ENCODE measurements at regions not wholly inside any gene's neighbourhood (a gene's known extent, or its start where the extent isn't known, plus 50 kb on each side); places are given as distances from the start of the nearest gene placed in this dataset.

- TF ChIP-seq TAF1 (IDR thresholded peaks at IDR 0.05; ENCODE audit: borderline replicate concordance, insufficient read depth, low read length) (no peak), FOXP2 (optimal IDR thresholded peaks at IDR 0.05; ENCODE audit: borderline replicate concordance, extremely low read depth, extremely low read length, insufficient read depth) (no peak), REST (IDR thresholded peaks at IDR 0.05; ENCODE audit: insufficient read depth in 1 of 2, low read depth in 2 of 2, low read length in 2 of 2) (no peak)
Observed at GRCh38 chr6:130734161-130734560, 93.0 kb upstream of the SMLR1 start.

DNA sequence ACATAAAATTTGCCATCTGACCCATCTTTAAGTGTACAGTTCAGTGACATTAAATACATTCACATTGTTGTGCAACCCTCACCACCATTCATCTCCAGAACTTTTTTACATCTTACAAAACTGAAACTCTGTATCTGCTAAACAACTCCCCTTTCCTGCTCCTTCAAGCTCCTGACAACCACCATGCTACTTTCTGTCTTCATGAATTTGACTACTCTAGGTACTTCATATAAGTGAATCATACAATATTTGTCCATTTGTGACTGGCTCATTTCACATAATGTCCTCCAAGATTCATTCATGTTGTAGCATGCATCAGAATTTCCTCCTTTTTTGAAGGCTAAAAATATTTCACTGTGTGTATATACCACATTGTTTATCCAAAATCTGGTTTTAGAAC, 86.9 kb upstream of the SMLR1 start:
- TF ChIP-seq TAF1 (IDR thresholded peaks at IDR 0.05; ENCODE audit: borderline replicate concordance, insufficient read depth, low read length) (no peak), POLR2AphosphoS5 (IDR thresholded peaks at IDR 0.05; ENCODE audit: low read depth, low read length) (no peak), FOXP2 (optimal IDR thresholded peaks at IDR 0.05; ENCODE audit: borderline replicate concordance, extremely low read depth, extremely low read length, insufficient read depth) (no peak), SIN3A (IDR thresholded peaks at IDR 0.05; ENCODE audit: borderline replicate concordance, insufficient read depth, low read length) (no peak), REST (IDR thresholded peaks at IDR 0.05; ENCODE audit: insufficient read depth in 1 of 2, low read depth in 2 of 2, low read length in 2 of 2) (no peak)

DNA sequence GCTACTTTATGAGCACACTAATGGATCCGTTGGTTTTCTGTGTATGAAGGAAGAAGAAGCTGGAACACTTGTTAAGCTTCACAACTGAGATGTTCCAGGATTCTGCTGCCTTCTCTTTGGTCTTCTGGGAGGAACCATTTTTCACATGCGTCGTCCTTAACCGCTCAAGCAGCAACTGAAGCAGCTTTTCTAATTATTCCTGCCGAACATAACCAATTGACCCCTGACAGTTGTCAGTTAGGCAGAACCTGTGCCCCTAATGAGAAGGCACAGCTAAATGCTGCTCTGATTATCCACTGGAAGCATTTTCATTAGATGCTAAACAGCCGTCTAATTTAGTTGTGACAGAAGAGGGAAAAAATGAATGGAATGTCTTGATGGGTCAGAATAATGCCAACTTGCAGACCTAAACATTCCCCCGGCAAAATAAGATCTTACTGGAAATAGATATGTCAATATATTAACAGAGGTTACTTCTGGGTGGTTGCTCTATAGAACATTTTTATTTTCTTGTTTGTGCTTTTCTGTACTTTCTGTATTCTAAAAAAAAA, 85.0 kb upstream of the SMLR1 start:
- no peak for TF ChIP-seq SIN3A (IDR thresholded peaks at IDR 0.05; ENCODE audit: borderline replicate concordance, insufficient read depth, low read length)
- TF ChIP-seq POLR2AphosphoS5 (IDR thresholded peaks at IDR 0.05; ENCODE audit: low read depth, low read length), result no peak
- no peak for TF ChIP-seq REST (IDR thresholded peaks at IDR 0.05; ENCODE audit: insufficient read depth in 1 of 2, low read depth in 2 of 2, low read length in 2 of 2)
- no peak for TF ChIP-seq FOXP2 (optimal IDR thresholded peaks at IDR 0.05; ENCODE audit: borderline replicate concordance, extremely low read depth, extremely low read length, insufficient read depth)
- no peak for TF ChIP-seq TAF1 (IDR thresholded peaks at IDR 0.05; ENCODE audit: borderline replicate concordance, insufficient read depth, low read length)

DNA sequence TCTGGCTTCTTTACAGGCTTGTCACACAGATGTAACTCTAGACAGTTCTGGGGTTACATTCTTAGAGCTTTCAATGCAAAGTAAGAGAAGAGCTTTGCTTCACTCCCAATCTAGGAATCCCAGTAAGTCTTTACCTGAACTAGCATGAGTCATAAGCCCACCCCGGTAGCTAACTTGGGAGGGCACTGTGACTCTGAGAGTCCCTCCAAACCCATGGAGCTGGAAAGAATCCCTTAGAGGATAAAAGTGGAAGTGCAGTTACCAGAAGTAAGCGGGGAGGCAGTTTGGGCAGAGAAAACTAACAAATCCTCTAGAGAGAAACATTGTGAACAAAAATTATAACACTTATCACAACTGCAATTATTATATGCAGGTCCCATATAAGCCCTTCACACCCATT, 84.0 kb upstream of the SMLR1 start:
- TF ChIP-seq SIN3A (IDR thresholded peaks at IDR 0.05; ENCODE audit: borderline replicate concordance, insufficient read depth, low read length) (no peak), TAF1 (IDR thresholded peaks at IDR 0.05; ENCODE audit: borderline replicate concordance, insufficient read depth, low read length) (no peak), FOXP2 (optimal IDR thresholded peaks at IDR 0.05; ENCODE audit: borderline replicate concordance, extremely low read depth, extremely low read length, insufficient read depth) (no peak), REST (IDR thresholded peaks at IDR 0.05; ENCODE audit: insufficient read depth in 1 of 2, low read depth in 2 of 2, low read length in 2 of 2) (no peak), POLR2AphosphoS5 (IDR thresholded peaks at IDR 0.05; ENCODE audit: low read depth, low read length) (no peak)

All from PFSK-1 (cell line).